PC-3 (cell line): ENCODE measurements at regions not wholly inside any gene's neighbourhood (a gene's known extent, or its start where the extent isn't known, plus 50 kb on each side); places are given as distances from the start of the nearest gene placed in this dataset.

Experiments used
- ATAC-seq: fragments of 200-7000 bp; cut with Tn5 transposase; 2 replicates; pipeline ENCODE4 v1.9.1; 2020; ENCODE audit warnings: mild to moderate bottlenecking, moderate library complexity
- BruUV-seq: library from RNA; stranded (reverse); fragments of 400-500 nt; replicated peaks from 2 replicates; lab custom pipeline; 2021; lab: Mats Ljungman, UMichigan
- CTCF ChIA-PET: fragments of 300-600 bp; sonication (Branson Sonifier 250); formaldehyde crosslinking; loops from one replicate; lab custom pipeline; 2022; ENCODE audit warnings: antibody characterized with exemption; lab: Charles Lee
- POLR2A ChIA-PET: fragments of 300-600 bp; sonication (Branson Sonifier 250); formaldehyde crosslinking; loops from one replicate; lab custom pipeline; 2022; ENCODE audit warnings: antibody characterized with exemption; ENCODE audit not compliant: unreplicated experiment; lab: Charles Lee
- DNase-seq: peaks from one replicate; pipeline ENCODE4 v3.0.0-alpha.2; 2015
- H2AFZ ChIP-seq: fragments of 300-600 bp; sonication (generic); 2 replicates; pipeline ENCODE4 v1.6.0; 2016; ENCODE audit warnings: antibody characterized with exemption, low read length
- H3F3A ChIP-seq: fragments of 300-600 bp; sonication (generic); one replicate; pipeline ENCODE4 v1.6.0; 2017; ENCODE audit warnings: antibody characterized with exemption, low read length, control low read depth, mild to moderate bottlenecking; ENCODE audit not compliant: unreplicated experiment
- H3K27ac ChIP-seq: fragments of 300-600 bp; sonication (generic); 2 replicates; pipeline ENCODE4 v1.5.1; 2016; ENCODE audit warnings: mild to moderate bottlenecking, low read length
- H3K27me3 ChIP-seq: fragments of 300-600 bp; sonication (generic); 2 replicates; pipeline ENCODE4 v1.6.1; 2016; ENCODE audit warnings: low read length, mixed read lengths
- H3K36me3 ChIP-seq: fragments of 300-600 bp; sonication (generic); 2 replicates; pipeline ENCODE4 v1.6.1; 2016; ENCODE audit warnings: low read depth, mixed run types, low read length, mixed read lengths
- H3K4me1 ChIP-seq: fragments of 300-600 bp; sonication (generic); 2 replicates; pipeline ENCODE4 v1.5.1; 2016; ENCODE audit warnings: low read length; ENCODE audit not compliant: insufficient read depth
- H3K4me2 ChIP-seq: fragments of 300-600 bp; sonication (generic); 2 replicates; pipeline ENCODE4 v1.6.0; 2016; ENCODE audit warnings: low read length
- H3K4me3 ChIP-seq: fragments of 300-600 bp; sonication (generic); 2 replicates; pipeline ENCODE4 v1.5.1; 2016; ENCODE audit warnings: mild to moderate bottlenecking, low read length, mixed read lengths
- H3K79me2 ChIP-seq: fragments of 300-600 bp; sonication (generic); 2 replicates; pipeline ENCODE4 v1.6.1; 2017; ENCODE audit warnings: low read length, mixed read lengths
- H3K9ac ChIP-seq: fragments of 300-600 bp; sonication (generic); 2 replicates; pipeline ENCODE4 v1.6.0; 2016; ENCODE audit warnings: mild to moderate bottlenecking, low read length
- H3K9me2 ChIP-seq: fragments of 300-600 bp; sonication (generic); replicated peaks from 2 replicates; pipeline ENCODE4 v1.6.1; 2016; ENCODE audit warnings: mixed run types, low read length, mixed read lengths
- H3K9me3 ChIP-seq: fragments of 300-600 bp; sonication (generic); 2 replicates; pipeline ENCODE4 v1.6.1; 2016; ENCODE audit warnings: low read length, mixed read lengths
- H4K20me1 ChIP-seq: fragments of 300-600 bp; sonication (generic); 2 replicates; pipeline ENCODE4 v1.6.1; 2016; ENCODE audit warnings: low read length, mixed read lengths
- EZH2 ChIP-seq: fragments of 300-600 bp; sonication (generic); IDR thresholded peaks from one replicate; pipeline ENCODE4 v1.6.1; 2017; ENCODE audit warnings: antibody characterized with exemption, mild to moderate bottlenecking, low read length; ENCODE audit not compliant: unreplicated experiment
- EZH2phosphoT487 ChIP-seq: fragments of 300-600 bp; sonication (generic); IDR thresholded peaks from 2 replicates; pipeline ENCODE4 v1.6.1; 2018; ENCODE audit warnings: mild to moderate bottlenecking, antibody characterized with exemption, low read length, borderline replicate concordance
- intact Hi-C: fragments of 100-400 bp; cut with micrococcal nuclease; formaldehyde crosslinking; loops from 2 replicates; pipeline ENCODE4 v1.9.0; 2023
- TF ChIP-seq, protein P1 (sequence below): fragments of 300-600 bp; sonication (generic); conservative IDR thresholded peaks from 2 replicates; pipeline ENCODE4 v1.5.1; 2017; ENCODE audit warnings: antibody characterized with exemption, low read depth, mild to moderate bottlenecking, low read length

- H3K27me3 ChIP-seq: no peaks in the 10 kb centered on the region
- H2AFZ ChIP-seq: no peak overlapping the region
- DNase-seq (no peak), ATAC-seq (no peak)
- no peak overlapping the region for H3K9ac ChIP-seq
- H3K27ac ChIP-seq: no peak overlapping the region
- H3K4me3 ChIP-seq: no peak overlapping the region
- no TSS peak for BruUV-seq
- no peaks in the 10 kb centered on the region for H3K36me3 ChIP-seq
- intact Hi-C loops: no loop called here
- TF ChIP-seq, protein P1, sequence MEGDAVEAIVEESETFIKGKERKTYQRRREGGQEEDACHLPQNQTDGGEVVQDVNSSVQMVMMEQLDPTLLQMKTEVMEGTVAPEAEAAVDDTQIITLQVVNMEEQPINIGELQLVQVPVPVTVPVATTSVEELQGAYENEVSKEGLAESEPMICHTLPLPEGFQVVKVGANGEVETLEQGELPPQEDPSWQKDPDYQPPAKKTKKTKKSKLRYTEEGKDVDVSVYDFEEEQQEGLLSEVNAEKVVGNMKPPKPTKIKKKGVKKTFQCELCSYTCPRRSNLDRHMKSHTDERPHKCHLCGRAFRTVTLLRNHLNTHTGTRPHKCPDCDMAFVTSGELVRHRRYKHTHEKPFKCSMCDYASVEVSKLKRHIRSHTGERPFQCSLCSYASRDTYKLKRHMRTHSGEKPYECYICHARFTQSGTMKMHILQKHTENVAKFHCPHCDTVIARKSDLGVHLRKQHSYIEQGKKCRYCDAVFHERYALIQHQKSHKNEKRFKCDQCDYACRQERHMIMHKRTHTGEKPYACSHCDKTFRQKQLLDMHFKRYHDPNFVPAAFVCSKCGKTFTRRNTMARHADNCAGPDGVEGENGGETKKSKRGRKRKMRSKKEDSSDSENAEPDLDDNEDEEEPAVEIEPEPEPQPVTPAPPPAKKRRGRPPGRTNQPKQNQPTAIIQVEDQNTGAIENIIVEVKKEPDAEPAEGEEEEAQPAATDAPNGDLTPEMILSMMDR: no peak
- no peak for TF ChIP-seq EZH2phosphoT487
- TF ChIP-seq EZH2: no peak
- no peaks in the 10 kb centered on the region for H3K9me2 ChIP-seq
- no peaks in the 10 kb centered on the region for H3K79me2 ChIP-seq
- no peak overlapping the region for H3K4me2 ChIP-seq
- no peaks in the 10 kb centered on the region for H4K20me1 ChIP-seq
- ChIA-PET POLR2A (no interaction called here), CTCF (no interaction called here)
- H3K4me1 ChIP-seq: no peaks in the 10 kb centered on the region
- H3F3A ChIP-seq: no peaks in the 10 kb centered on the region
- no peaks in the 10 kb centered on the region for H3K9me3 ChIP-seq
Observed at GRCh38 chrX:11976663-11977062, 161.6 kb upstream of the FRMPD4 start.

DNA sequence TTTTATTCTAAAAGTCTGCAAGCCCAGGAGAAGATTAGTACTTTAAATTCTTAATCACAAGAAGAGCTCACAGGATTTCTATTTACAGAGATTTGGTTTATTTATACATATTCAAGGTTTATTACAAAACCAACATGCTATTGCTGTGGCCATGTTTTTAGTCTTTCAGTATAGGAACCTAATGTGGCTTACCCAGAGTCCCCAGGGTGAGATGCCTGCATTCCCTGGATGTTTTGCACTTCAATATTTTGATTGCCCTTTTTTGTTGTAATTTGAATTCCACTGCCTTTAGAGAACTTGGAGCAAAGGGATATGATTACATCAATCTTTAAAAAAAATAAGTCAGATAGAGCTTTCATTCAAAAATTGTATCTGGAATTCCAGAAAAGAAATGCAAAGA lies 146.0 kb upstream of the FRMPD4 start:
- Histone ChIP-seq H3K4me3 (no peak overlapping the region), H3F3A (no peaks in the 10 kb centered on the region), H3K9ac (no peak overlapping the region), H4K20me1 (no peaks in the 10 kb centered on the region), H3K4me1 (no peaks in the 10 kb centered on the region), H3K9me2 (no peaks in the 10 kb centered on the region), H2AFZ (no peak overlapping the region), H3K27me3 (no peaks in the 10 kb centered on the region), H3K9me3 (no peaks in the 10 kb centered on the region), H3K36me3 (no peaks in the 10 kb centered on the region), H3K27ac (no peak overlapping the region), H3K79me2 (no peaks in the 10 kb centered on the region), H3K4me2 (no peak overlapping the region)
- ATAC-seq: no peak
- TF ChIP-seq EZH2: no peak
- TF ChIP-seq, protein P1: no peak
- TF ChIP-seq EZH2phosphoT487: no peak
- BruUV-seq: no TSS peak
- CTCF ChIA-PET: no interaction called here
- POLR2A ChIA-PET: no interaction called here
- DNase-seq: no peak
- intact Hi-C loops: no loop called here

DNA sequence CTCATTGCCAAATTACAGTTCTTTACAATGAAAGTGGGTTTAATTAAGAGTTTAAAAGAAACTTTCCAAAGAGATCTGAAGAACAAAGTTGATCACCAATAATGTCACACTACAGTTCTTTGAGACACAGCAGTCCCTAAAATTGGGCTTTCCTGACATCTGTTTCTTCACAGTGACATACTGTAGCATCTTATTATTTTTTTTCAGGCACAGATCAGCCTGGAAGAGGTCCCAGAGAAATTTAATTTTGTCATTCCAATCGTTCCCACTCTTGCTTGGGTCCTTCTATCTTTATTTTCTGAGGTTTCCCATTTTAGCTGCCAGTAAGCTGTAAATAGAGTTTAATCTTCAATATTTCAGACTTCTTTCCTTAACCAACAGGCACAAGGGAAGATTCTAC lies 143.1 kb upstream of the FRMPD4 start:
- Histone ChIP-seq H3K4me1 (no peaks in the 10 kb centered on the region), H3K27me3 (no peaks in the 10 kb centered on the region), H2AFZ (no peak overlapping the region), H3K4me3 (no peak overlapping the region), H3K9ac (no peak overlapping the region), H3K4me2 (no peak overlapping the region), H3K9me2 (no peaks in the 10 kb centered on the region), H3K36me3 (no peaks in the 10 kb centered on the region), H3K79me2 (no peaks in the 10 kb centered on the region), H3K27ac (no peak overlapping the region), H3K9me3 (no peaks in the 10 kb centered on the region), H4K20me1 (no peaks in the 10 kb centered on the region), H3F3A (no peaks in the 10 kb centered on the region)
- intact Hi-C loops: no loop called here
- ATAC-seq: no peak
- CTCF ChIA-PET: no interaction called here
- BruUV-seq: no TSS peak
- no peak for DNase-seq
- TF ChIP-seq EZH2phosphoT487 (no peak), EZH2 (no peak)
- TF ChIP-seq, protein P1: no peak
- POLR2A ChIA-PET: no interaction called here
